ENCODE measurements at regions not wholly inside any gene's neighbourhood (a gene's known extent, or its start where the extent isn't known, plus 50 kb on each side); places are given as distances from the start of the nearest gene placed in this dataset.

GRCh38 chr11:16547879-16548278, 190.6 kb upstream of the C11orf58 start (continued):
- no peak for TF ChIP-seq CTCF (IDR thresholded peaks at IDR 0.05)

DNA sequence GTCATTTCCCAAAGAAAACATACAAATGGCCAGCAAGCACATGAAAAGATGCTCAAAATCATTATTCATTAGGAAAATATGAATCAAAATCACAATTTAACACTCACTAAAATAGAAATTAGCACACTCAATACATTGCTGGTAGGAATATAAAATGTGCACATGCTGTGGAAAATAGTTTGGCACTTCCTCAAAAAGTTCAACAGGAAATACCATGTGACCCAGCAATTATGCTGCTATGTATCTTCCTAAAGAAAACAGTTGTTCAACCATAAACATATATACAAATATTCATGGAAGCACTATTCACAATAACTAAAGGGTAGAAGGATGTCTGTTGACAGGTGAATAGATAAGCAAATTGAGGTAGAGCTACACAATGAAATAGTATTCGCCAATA, 187.3 kb upstream of the SOX6 start:
- POLR2A ChIA-PET, result no interaction called here
- TF ChIP-seq CTCF (IDR thresholded peaks at IDR 0.05), result no peak
- no peak for TF ChIP-seq KDM5A (IDR thresholded peaks at IDR 0.05)
- FAIRE-seq, result no peak

DNA sequence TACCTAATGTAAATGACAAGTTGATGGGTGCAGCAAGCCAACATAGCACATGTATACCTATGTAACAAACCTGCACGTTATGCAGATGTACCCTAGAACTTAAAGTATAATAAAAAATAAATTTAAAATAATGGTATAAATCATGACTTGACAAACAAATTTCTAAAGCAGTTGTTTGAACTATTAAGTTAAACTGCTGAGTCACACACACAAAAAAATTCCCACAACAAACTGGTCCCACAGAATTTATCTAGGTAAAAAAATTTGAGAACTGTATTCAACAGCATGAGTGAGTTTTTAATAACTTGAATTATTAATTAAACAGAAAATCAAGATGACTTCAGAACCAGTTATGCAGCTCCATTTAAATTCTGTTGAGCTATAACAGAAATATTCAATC, 186.0 kb upstream of the SOX6 start:
- Histone ChIP-seq H3K4me2 (no peak overlapping the region), H3K9me3 (no peaks in the 10 kb centered on the region), H3K27ac (no peak overlapping the region), H3K4me1 (no peaks in the 10 kb centered on the region), H3K4me3 (no peak overlapping the region)
- 31% methylated on average over 1 of the region's 1 CpG for WGBS (ENCODE audit: missing lambda C conversion rate)
- CTCF ChIA-PET, result no interaction called here
- FAIRE-seq, result no peak
- no peak for TF ChIP-seq BHLHE40 (IDR thresholded peaks at IDR 0.05; ENCODE audit: low read depth, low read length)
- 0 out of 2 replicates have a peak, but pooled peaks have one; percentile 53 for TF ChIP-seq NFE2L2 (conservative IDR thresholded peaks at IDR 0.05; ENCODE audit: low read length)
- ATAC-seq, result no peak
- POLR2A ChIA-PET, result no interaction called here
- DNase-seq (ENCODE audit: low read depth in 1 of 2, low spot score in 1 of 2), result no peak

More for the DNA sequence above, 187.3 kb upstream of the SOX6 start:
- no peak overlapping the region for H3K27ac ChIP-seq
- no peak overlapping the region for H3K4me3 ChIP-seq
- ATAC-seq, result no peak
- 52% methylated on average over 1 of the region's 1 CpG for WGBS (ENCODE audit: missing lambda C conversion rate)
- no peak overlapping the region for H3K4me2 ChIP-seq
- no peaks in the 10 kb centered on the region for H3K4me1 ChIP-seq
- no peak for DNase-seq (ENCODE audit: low read depth in 1 of 2, low spot score in 1 of 2)
- no peaks in the 10 kb centered on the region for H3K9me3 ChIP-seq
- CTCF ChIA-PET, result no interaction called here

DNA sequence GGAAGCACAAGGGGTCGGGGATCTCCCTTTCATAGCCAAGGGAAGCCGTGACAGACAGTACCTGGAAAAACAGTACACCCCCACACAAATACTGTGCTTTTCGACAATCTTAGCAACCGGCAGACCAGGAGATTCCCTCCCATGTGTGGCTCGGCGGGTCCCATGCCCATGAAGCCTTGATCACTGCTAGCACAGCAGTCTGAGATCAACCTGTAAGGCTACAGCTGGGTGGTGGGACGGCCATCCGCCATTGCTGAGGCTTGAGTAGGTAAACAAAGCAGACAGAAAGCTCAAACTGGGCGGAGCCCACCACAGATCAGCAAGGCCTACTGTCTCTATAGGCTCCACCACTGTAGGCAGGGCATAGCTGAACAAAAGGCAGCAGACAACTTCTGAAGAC, 180.2 kb upstream of the SOX6 start:
- Histone ChIP-seq H3K4me2 (no peak overlapping the region), H3K4me3 (no peak overlapping the region), H3K9me3 (no peaks in the 10 kb centered on the region), H3K27ac (no peak overlapping the region), H3K4me1 (no peaks in the 10 kb centered on the region)
- POLR2A ChIA-PET, result no interaction called here
- TF ChIP-seq FOXS1 (CRISPR knock-in tag; IDR thresholded peaks at IDR 0.05), result no peak
- TF ChIP-seq HOXB5 (CRISPR knock-in tag; IDR thresholded peaks at IDR 0.05), result no peak
- TF ChIP-seq MAX (IDR thresholded peaks at IDR 0.05), result no peak
- 39% methylated on average over 5 of the region's 9 CpGs for WGBS (ENCODE audit: missing lambda C conversion rate)
- no peak for DNase-seq (ENCODE audit: low read depth in 1 of 2, low spot score in 1 of 2)
- FAIRE-seq, result no peak
- CTCF ChIA-PET, result interaction anchor here (0.8 to 1.3 kb wide), 2 partner anchors 77 to 641 kb away, joined by 3 to 4 read pairs; no protein-coding TSS in a partner anchor
- ATAC-seq, result no peak

GRCh38 chr11:16528639-16529038, 172.3 kb upstream of the SOX6 start:
- Histone ChIP-seq H3K4me2 (no peak overlapping the region), H3K4me3 (no peak overlapping the region), H3K4me1 (no peaks in the 10 kb centered on the region), H3K27ac (no peak overlapping the region), H3K9me3 (no peaks in the 10 kb centered on the region)
- DNase-seq (ENCODE audit: low read depth in 1 of 2, low spot score in 1 of 2) (no peak), FAIRE-seq (no peak), ATAC-seq (no peak)
- ChIA-PET POLR2A (no interaction called here), CTCF (no interaction called here)
- TF ChIP-seq RCOR1 (IDR thresholded peaks at IDR 0.05; ENCODE audit: low read depth, low read length), result no peak
- no peak for TF ChIP-seq CTCF (IDR thresholded peaks at IDR 0.05)
- no peak for TF ChIP-seq TFCP2L1 (CRISPR knock-in tag; IDR thresholded peaks at IDR 0.05)
- no peak for TF ChIP-seq KDM1A (IDR thresholded peaks at IDR 0.05; ENCODE audit: low read depth)
- no peak for TF ChIP-seq CBX8 (IDR thresholded peaks at IDR 0.05)
- no peak for TF ChIP-seq HOXA7 (CRISPR knock-in tag; IDR thresholded peaks at IDR 0.05)
- TF ChIP-seq CEBPB (IDR thresholded peaks at IDR 0.05), result no peak
- no peak for TF ChIP-seq ATOH8 (CRISPR knock-in tag; IDR thresholded peaks at IDR 0.05; ENCODE audit: low read depth)
- TF ChIP-seq MYC (IDR thresholded peaks at IDR 0.05; ENCODE audit: borderline replicate concordance, low read length), result no peak
- TF ChIP-seq POLR2AphosphoS2 (conservative IDR thresholded peaks at IDR 0.05; ENCODE audit: low read length), result no peak
- 2% methylated on average over 1 of the region's 1 CpG for WGBS (ENCODE audit: missing lambda C conversion rate)

All from A549 (cell line).